HL-60 (cell line): ENCODE measurements at regions not wholly inside any gene's neighbourhood (a gene's known extent, or its start where the extent isn't known, plus 50 kb on each side); places are given as distances from the start of the nearest gene placed in this dataset.

Experiments used
- DNase-seq, 2 experiments: peaks; one replicate each; pipeline ENCODE4 v3.0.0-alpha.2; 2010 to 2020; ENCODE audit warnings: low read depth in 1 of 2, low spot score in 1 of 2
- H3K27ac ChIP-seq: fragments of 250-450 bp; sonication (Bioruptor Pico); replicated peaks from 2 replicates; pipeline ENCODE4 v1.5.1; 2020; ENCODE audit warnings: mild to moderate bottlenecking, moderate library complexity
- H3K27me3 ChIP-seq: fragments of 250-450 bp; sonication (Bioruptor Pico); 2 replicates; pipeline ENCODE4 v1.5.1; 2021; ENCODE audit warnings: mild to moderate bottlenecking, moderate library complexity; ENCODE audit not compliant: insufficient read depth, poor library complexity, severe bottlenecking
- H3K4me3 ChIP-seq: replicated peaks from 2 replicates; pipeline ENCODE4 v1.5.1; 2011; ENCODE audit warnings: mild to moderate bottlenecking, control low read depth, low read length; ENCODE audit not compliant: insufficient read depth
- CTCF ChIP-seq: IDR thresholded peaks from one replicate; pipeline ENCODE4 v1.5.1; 2011; ENCODE audit warnings: low read length, control low read depth, inconsistent platforms; ENCODE audit not compliant: insufficient read depth
- GABPA ChIP-seq: IDR thresholded peaks from 2 replicates; pipeline ENCODE4 v1.6.1; 2012; ENCODE audit warnings: low read depth
- POLR2AphosphoS5 ChIP-seq: IDR thresholded peaks from 2 replicates; pipeline ENCODE4 v1.6.1; 2012; ENCODE audit warnings: low read depth
- REST ChIP-seq: IDR thresholded peaks from 2 replicates; pipeline ENCODE4 v1.6.1; 2012; ENCODE audit warnings: low read depth; ENCODE audit not compliant: insufficient replicate concordance
- SPI1 ChIP-seq: IDR thresholded peaks from 2 replicates; pipeline ENCODE4 v1.6.1; 2012; ENCODE audit warnings: low read depth, mild to moderate bottlenecking, borderline replicate concordance

DNA sequence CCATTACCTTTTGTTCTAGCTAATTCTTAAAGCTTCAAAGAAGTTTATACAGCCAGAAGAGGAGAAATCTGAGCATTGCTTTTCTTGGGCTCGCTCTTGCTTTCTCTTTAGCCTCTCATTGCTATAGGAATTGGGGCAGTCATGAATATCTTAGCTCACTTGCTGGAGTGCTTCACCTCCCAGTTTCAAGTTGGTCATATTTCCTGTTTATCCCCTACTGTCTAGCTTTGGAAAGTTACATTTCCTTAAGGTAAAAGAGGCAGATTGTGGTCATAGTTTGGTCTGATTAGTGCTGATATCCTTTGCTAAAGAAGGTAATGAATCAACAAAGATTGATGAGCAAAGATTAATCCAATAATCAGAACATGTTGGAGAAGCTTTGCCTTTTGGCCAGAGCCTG is 77.7 kb upstream of the GLI3 start:
- Histone ChIP-seq H3K4me3 (no peak overlapping the region), H3K27ac (no peak overlapping the region), H3K27me3 (peaks cover 5% of the 10 kb centered on the region)
- DNase-seq, result no peak
- no peak for TF ChIP-seq GABPA

DNA sequence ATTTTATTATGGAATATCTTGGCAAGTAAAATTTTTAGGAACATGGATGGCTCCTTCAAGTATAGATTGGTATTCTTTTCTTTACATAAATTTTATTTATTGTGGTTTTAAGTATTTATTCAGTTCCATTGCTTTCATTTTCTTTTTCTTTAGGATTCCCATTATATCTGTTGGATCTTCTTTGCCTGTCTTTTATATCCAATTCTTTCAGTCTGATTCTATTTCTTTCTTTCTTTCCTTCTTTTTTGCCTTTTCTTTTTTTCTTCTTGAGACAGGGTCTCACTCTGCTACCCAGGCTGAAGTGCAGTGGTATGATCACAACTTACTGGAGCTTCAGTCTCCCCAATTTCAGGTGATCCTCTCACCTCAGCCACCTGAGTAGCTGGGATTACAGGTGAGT is 74.2 kb upstream of the GLI3 start:
- TF ChIP-seq POLR2AphosphoS5 (no peak), GABPA (no peak), REST (no peak), SPI1 (no peak), CTCF (no peak)
- Histone ChIP-seq H3K4me3 (no peak overlapping the region), H3K27me3 (peaks cover 5% of the 10 kb centered on the region), H3K27ac (no peak overlapping the region)
- no peak for DNase-seq

GRCh38 chr7:42292991-42293521 is 56.0 kb upstream of the GLI3 start:
- no peak overlapping the region for H3K4me3 ChIP-seq
- H3K27me3 ChIP-seq, result no peaks in the 10 kb centered on the region
- H3K27ac ChIP-seq, result no peak overlapping the region
- no peak for TF ChIP-seq CTCF
- no peak for TF ChIP-seq POLR2AphosphoS5
- TF ChIP-seq GABPA, result no peak
- no peak for TF ChIP-seq REST
- TF ChIP-seq SPI1, result no peak
- DNase-seq, result peak in 1 of 2 experiments; percentile 3

- no peak overlapping the region for H3K27ac ChIP-seq
- no peak for DNase-seq
Measured at GRCh38 chr7:42289473-42289872, 52.5 kb upstream of the GLI3 start.

More at GRCh38 chr7:42289473-42289872, 52.5 kb upstream of the GLI3 start:
- no peak for TF ChIP-seq CTCF
- no peak for TF ChIP-seq REST
- no peak for TF ChIP-seq GABPA
- no peak for TF ChIP-seq SPI1
- TF ChIP-seq POLR2AphosphoS5, result no peak
- Histone ChIP-seq H3K27me3 (no peaks in the 10 kb centered on the region), H3K4me3 (no peak overlapping the region)
